ENCODE measurements at regions not wholly inside any gene's neighbourhood (a gene's known extent, or its start where the extent isn't known, plus 50 kb on each side); places are given as distances from the start of the nearest gene placed in this dataset.

DNA sequence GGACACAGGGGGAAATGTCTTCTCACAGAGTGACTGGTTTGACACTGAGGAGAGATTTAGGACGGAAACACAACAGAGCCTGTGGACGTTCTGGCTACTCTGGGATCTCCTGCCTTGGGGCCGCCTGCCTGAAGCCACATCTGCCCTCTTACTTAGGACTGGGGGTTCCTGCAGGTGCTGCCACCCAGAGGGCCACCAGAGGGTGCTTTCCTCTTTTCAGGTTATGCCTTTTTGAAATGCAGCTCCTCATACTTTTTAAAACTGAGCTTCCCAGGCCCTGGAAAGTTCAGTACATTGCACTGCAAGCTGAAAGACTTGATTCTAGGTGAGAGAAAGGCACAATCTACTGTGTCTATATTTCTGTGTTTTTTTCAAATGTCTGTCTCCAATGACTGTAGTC, 92.2 kb upstream of the PGRMC2 start:
- no peaks in the 10 kb centered on the region for H3K27me3 ChIP-seq (ENCODE audit: insufficient read depth, low read length)
- H3K9me3 ChIP-seq (ENCODE audit: low read depth, low read length) = no peaks in the 10 kb centered on the region
- no peak overlapping the region for H2AFZ ChIP-seq (ENCODE audit: low read length)
- no peak overlapping the region for H3K4me2 ChIP-seq (ENCODE audit: insufficient read depth, low read length)
- DNase-seq (ENCODE audit: insufficient read length, low spot score, missing footprints) = peak; percentile 23
- TF ChIP-seq CTCF (IDR thresholded peaks at IDR 0.05; ENCODE audit: extremely low read depth, low read depth, low read length) = peak; percentile 62
- no peak overlapping the region for H3K27ac ChIP-seq (ENCODE audit: low read depth, low read length)
- peaks cover 15% of the 10 kb centered on the region for H3K4me1 ChIP-seq (ENCODE audit: insufficient read depth, low read length)
- H4K20me1 ChIP-seq (ENCODE audit: insufficient read depth, low read length) = no peaks in the 10 kb centered on the region
- H3K36me3 ChIP-seq (ENCODE audit: insufficient read depth, low read length) = no peaks in the 10 kb centered on the region
- no peaks in the 10 kb centered on the region for H3K79me2 ChIP-seq (ENCODE audit: insufficient read depth, low read length)
- no peak overlapping the region for H3K4me3 ChIP-seq (ENCODE audit: insufficient read depth, low read length)

DNA sequence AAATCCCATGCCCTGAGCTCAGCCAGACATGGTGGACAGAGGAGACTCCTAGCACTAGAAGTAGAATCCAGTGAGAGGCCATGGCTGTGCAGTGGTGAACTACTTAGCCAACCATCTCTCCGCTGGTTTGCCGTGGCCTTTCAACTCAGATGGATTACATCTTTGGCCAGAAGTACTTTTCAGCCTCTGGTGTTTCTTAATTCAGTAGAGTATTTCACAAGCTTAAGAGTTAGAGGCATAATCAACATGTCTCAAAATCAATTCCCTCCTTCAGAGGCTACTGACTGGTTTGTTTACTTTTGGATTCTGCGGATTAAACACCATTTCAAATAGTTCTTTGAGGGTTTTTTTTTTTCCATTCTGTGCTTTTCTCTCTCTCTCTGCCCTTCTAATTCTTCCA, 91.1 kb upstream of the PGRMC2 start:
- Histone ChIP-seq H3K27me3 (ENCODE audit: insufficient read depth, low read length) (no peaks in the 10 kb centered on the region), H3K27ac (ENCODE audit: low read depth, low read length) (no peak overlapping the region), H3K4me1 (ENCODE audit: insufficient read depth, low read length) (peaks cover 3% of the 10 kb centered on the region), H3K9me3 (ENCODE audit: low read depth, low read length) (no peaks in the 10 kb centered on the region), H3K36me3 (ENCODE audit: insufficient read depth, low read length) (no peaks in the 10 kb centered on the region), H4K20me1 (ENCODE audit: insufficient read depth, low read length) (no peaks in the 10 kb centered on the region), H3K4me2 (ENCODE audit: insufficient read depth, low read length) (no peak overlapping the region), H3K79me2 (ENCODE audit: insufficient read depth, low read length) (no peaks in the 10 kb centered on the region), H2AFZ (ENCODE audit: low read length) (no peak overlapping the region), H3K4me3 (ENCODE audit: insufficient read depth, low read length) (no peak overlapping the region)
- DNase-seq (ENCODE audit: insufficient read length, low spot score, missing footprints) = no peak
- TF ChIP-seq CTCF (IDR thresholded peaks at IDR 0.05; ENCODE audit: extremely low read depth, low read depth, low read length) = no peak

DNA sequence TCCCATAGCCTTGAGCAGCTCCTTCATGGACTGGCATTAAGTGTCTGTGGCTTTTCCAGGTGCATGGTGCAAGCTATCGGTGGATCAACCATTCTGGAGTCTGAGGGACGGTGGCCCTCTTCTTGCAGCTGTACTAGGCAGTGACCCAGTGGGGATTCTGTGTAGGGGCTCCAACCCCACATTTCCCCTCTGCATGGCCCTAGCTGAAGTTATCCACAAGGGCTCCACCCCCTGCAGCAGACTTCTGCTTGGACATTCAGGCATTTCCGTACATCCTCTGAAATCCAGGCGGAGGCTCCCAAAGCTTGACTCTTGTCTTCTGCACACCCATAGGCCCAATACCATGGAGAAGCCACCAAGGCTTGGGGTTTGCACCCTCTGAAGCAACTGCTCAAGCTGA, 89.3 kb upstream of the PGRMC2 start:
- H3K27ac ChIP-seq (ENCODE audit: low read depth, low read length) = no peak overlapping the region
- H3K79me2 ChIP-seq (ENCODE audit: insufficient read depth, low read length) = no peaks in the 10 kb centered on the region
- no peak for DNase-seq (ENCODE audit: insufficient read length, low spot score, missing footprints)
- no peaks in the 10 kb centered on the region for H3K4me1 ChIP-seq (ENCODE audit: insufficient read depth, low read length)
- no peaks in the 10 kb centered on the region for H3K36me3 ChIP-seq (ENCODE audit: insufficient read depth, low read length)
- TF ChIP-seq CTCF (IDR thresholded peaks at IDR 0.05; ENCODE audit: extremely low read depth, low read depth, low read length) = no peak
- no peaks in the 10 kb centered on the region for H4K20me1 ChIP-seq (ENCODE audit: insufficient read depth, low read length)
- H3K27me3 ChIP-seq (ENCODE audit: insufficient read depth, low read length) = no peaks in the 10 kb centered on the region
- no peak overlapping the region for H2AFZ ChIP-seq (ENCODE audit: low read length)
- no peak overlapping the region for H3K4me3 ChIP-seq (ENCODE audit: insufficient read depth, low read length)
- H3K4me2 ChIP-seq (ENCODE audit: insufficient read depth, low read length) = no peak overlapping the region
- no peaks in the 10 kb centered on the region for H3K9me3 ChIP-seq (ENCODE audit: low read depth, low read length)

GRCh38 chr4:128376303-128376702, 88.7 kb upstream of the PGRMC2 start:
- Histone ChIP-seq H3K4me3 (ENCODE audit: insufficient read depth, low read length) (no peak overlapping the region), H4K20me1 (ENCODE audit: insufficient read depth, low read length) (no peaks in the 10 kb centered on the region), H3K36me3 (ENCODE audit: insufficient read depth, low read length) (no peaks in the 10 kb centered on the region), H3K4me1 (ENCODE audit: insufficient read depth, low read length) (peaks cover 6% of the 10 kb centered on the region), H3K9me3 (ENCODE audit: low read depth, low read length) (no peaks in the 10 kb centered on the region), H3K79me2 (ENCODE audit: insufficient read depth, low read length) (no peaks in the 10 kb centered on the region), H3K27me3 (ENCODE audit: insufficient read depth, low read length) (no peaks in the 10 kb centered on the region), H2AFZ (ENCODE audit: low read length) (no peak overlapping the region), H3K4me2 (ENCODE audit: insufficient read depth, low read length) (no peak overlapping the region), H3K27ac (ENCODE audit: low read depth, low read length) (no peak overlapping the region)
- no peak for DNase-seq (ENCODE audit: insufficient read length, low spot score, missing footprints)
- TF ChIP-seq CTCF (IDR thresholded peaks at IDR 0.05; ENCODE audit: extremely low read depth, low read depth, low read length) = no peak
